H1 (cell line): ENCODE measurements at regions not wholly inside any gene's neighbourhood (a gene's known extent, or its start where the extent isn't known, plus 50 kb on each side); places are given as distances from the start of the nearest gene placed in this dataset.

Experiments
- POLR2A ChIP-seq, 2 experiments: IDR thresholded peaks; 1 replicate in 1 of 2; 2 replicates in 1 of 2; pipeline ENCODE4 v1.6.1; 2011; ENCODE audit warnings: low read depth in 2 of 2, low read length in 2 of 2, mild to moderate bottlenecking in 2 of 2; ENCODE audit errors: control extremely low read depth in 1 of 2
- TF ChIP-seq, protein P1 (sequence below): IDR thresholded peaks from 2 replicates; pipeline ENCODE4 v1.6.1; 2011; ENCODE audit warnings: low read length, improper control_type of control experiment

DNA sequence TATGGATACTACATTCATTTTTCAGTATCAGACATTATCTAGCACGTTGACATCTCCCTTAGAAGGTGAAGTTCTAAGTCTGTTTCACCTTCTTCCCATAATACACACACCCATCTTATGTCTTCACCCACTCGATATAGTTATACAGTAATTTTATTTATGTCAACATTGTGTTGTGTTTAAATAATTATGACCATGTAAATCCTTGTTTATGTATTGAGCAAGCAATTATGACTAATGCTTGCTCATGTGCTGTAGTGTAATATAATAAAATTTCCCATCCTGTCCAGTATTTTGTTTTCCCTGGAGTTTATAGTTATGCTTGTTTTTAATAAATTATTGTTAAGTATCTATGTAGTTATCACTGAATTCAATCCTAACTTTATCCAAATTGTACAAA lies 163.2 kb downstream of the MTX2 start (continued):
- TF ChIP-seq, protein P1, sequence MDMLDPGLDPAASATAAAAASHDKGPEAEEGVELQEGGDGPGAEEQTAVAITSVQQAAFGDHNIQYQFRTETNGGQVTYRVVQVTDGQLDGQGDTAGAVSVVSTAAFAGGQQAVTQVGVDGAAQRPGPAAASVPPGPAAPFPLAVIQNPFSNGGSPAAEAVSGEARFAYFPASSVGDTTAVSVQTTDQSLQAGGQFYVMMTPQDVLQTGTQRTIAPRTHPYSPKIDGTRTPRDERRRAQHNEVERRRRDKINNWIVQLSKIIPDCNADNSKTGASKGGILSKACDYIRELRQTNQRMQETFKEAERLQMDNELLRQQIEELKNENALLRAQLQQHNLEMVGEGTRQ: no peak
- TF ChIP-seq POLR2A (IDR thresholded peaks at IDR 0.05; ENCODE audit: control extremely low read depth in 1 of 2, low read depth in 2 of 2, low read length in 2 of 2): no peak
